Pancreas (tissue), 10 donors: ENCODE measurements at regions not wholly inside any gene's neighbourhood (a gene's known extent, or its start where the extent isn't known, plus 50 kb on each side); places are given as distances from the start of the nearest gene placed in this dataset.

Experiments
- ATAC-seq, 4 donors: fragments of 200-7000 bp; cut with Tn5 transposase; one replicate each; pipeline versions ENCODE4 v1.8.0 to v1.9.1; 2020; ENCODE audit warnings: mild to moderate bottlenecking in 4 of 4, moderate library complexity in 4 of 4
- DNase-seq, 6 donors: peaks; one replicate each; pipeline ENCODE4 v3.0.0-alpha.2; 2020
- FAIRE-seq: peaks from 2 replicates; lab custom pipeline; 2012; peaks lifted over from hg19 to GRCh38; lab: Jason Lieb, UNC
- H3K27ac ChIP-seq, 4 donors: fragments of 200-600 bp; sonication (generic); 1 replicate in 3 of 4; 2 replicates in 1 of 4; pipeline versions ENCODE4 v1.5.0 to v1.8.0; 2020
- H3K27me3 ChIP-seq, 4 donors: fragments of 200-600 bp; one replicate each; pipeline ENCODE4 v1.8.0; 2021
- H3K36me3 ChIP-seq, 3 donors: fragments of 200-600 bp; sonication (generic) in 1 of 3; one replicate each; pipeline versions ENCODE4 v1.5.0 to v1.8.0; 2020 to 2021
- H3K4me1 ChIP-seq, 3 donors: fragments of 200-600 bp; one replicate each; pipeline ENCODE4 v1.8.0; 2021
- H3K4me3 ChIP-seq, 4 donors: fragments of 200-600 bp; sonication (generic) in 2 of 4; one replicate each; pipeline versions ENCODE4 v1.5.0 to v1.8.0; 2020 to 2021
- H3K9me3 ChIP-seq, 4 donors: fragments of 200-600 bp; one replicate each; pipeline ENCODE4 v1.8.0; 2021
- WGBS, 2 donors: extraction: QIAGEN DNeasy Blood & Tissue Kit; methylation state at CpG; one replicate each; pipeline ENCODE4 v1.1.7; 2013; 5-methylcytosine and 5-hydroxymethylcytosine counted together
- intact Hi-C, 3 donors: fragments of 100-400 bp; cut with DNase I; formaldehyde crosslinking; loops; one replicate each; pipeline versions ENCODE4 v1.11.1 to v1.14.2; 2022
- TF ChIP-seq, protein P1 (sequence below), 4 donors: fragments of 200-600 bp; sonication (generic) in 3 of 4; IDR thresholded peaks; one replicate each; pipeline versions ENCODE4 v1.5.0 to v1.8.0; 2021; ENCODE audit warnings: antibody characterized with exemption in 4 of 4
- donor health status: healthy with polysubstance abuse.
- donor health status: DM: no; HTN: no; CAD: no; lungs with moderate emphysema.
- donor health status: DM: no; HTN: no; CAD: no.
- donor health status: control.
- donor health status: control.
- donor health status: Bipolar disorder and iron deficiency.
- donor health status: DM: yes; HTN: yes; CAD: no.
- donor health status: DM: no; HTN: no; CAD: no.
- donor health status: DM: no; HTN: no; CAD: no.
- donor health status: DM: yes; HTN: yes; CAD: no.

DNA sequence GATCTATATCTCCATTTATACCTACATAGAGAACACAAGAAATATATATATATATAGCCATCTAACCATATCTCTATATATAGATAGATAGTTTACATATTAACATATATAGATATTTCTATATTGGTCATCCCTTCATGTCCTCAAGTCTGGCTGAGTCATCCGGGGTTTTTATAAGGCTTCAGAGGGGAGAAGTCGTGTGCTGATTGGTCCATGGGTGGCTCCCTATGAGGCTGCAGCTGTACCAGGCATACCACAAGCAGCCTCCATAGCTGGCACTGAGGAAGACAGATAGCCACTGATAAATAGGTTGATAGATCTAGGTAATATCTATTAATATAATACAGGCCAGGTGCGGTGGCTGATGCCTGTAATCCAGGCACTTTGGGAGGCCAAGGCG is 618.3 kb upstream of the SETBP1 start:
- WGBS, 2 donors: 91 to 95% methylated on average over 4 of the region's 4 CpGs
- Histone ChIP-seq H3K4me3 (no peak overlapping the region), H3K9me3 (no peaks in the 10 kb centered on the region), H3K27ac (no peak overlapping the region), H3K4me1 (no peaks in the 10 kb centered on the region), H3K36me3 (no peaks in the 10 kb centered on the region), H3K27me3 (no peaks in the 10 kb centered on the region)
- intact Hi-C loops: no loop called here
- ATAC-seq (no peak), FAIRE-seq (no peak), DNase-seq (no peak)
- TF ChIP-seq, protein P1, sequence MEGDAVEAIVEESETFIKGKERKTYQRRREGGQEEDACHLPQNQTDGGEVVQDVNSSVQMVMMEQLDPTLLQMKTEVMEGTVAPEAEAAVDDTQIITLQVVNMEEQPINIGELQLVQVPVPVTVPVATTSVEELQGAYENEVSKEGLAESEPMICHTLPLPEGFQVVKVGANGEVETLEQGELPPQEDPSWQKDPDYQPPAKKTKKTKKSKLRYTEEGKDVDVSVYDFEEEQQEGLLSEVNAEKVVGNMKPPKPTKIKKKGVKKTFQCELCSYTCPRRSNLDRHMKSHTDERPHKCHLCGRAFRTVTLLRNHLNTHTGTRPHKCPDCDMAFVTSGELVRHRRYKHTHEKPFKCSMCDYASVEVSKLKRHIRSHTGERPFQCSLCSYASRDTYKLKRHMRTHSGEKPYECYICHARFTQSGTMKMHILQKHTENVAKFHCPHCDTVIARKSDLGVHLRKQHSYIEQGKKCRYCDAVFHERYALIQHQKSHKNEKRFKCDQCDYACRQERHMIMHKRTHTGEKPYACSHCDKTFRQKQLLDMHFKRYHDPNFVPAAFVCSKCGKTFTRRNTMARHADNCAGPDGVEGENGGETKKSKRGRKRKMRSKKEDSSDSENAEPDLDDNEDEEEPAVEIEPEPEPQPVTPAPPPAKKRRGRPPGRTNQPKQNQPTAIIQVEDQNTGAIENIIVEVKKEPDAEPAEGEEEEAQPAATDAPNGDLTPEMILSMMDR (IDR thresholded peaks at IDR 0.05): no peak

DNA sequence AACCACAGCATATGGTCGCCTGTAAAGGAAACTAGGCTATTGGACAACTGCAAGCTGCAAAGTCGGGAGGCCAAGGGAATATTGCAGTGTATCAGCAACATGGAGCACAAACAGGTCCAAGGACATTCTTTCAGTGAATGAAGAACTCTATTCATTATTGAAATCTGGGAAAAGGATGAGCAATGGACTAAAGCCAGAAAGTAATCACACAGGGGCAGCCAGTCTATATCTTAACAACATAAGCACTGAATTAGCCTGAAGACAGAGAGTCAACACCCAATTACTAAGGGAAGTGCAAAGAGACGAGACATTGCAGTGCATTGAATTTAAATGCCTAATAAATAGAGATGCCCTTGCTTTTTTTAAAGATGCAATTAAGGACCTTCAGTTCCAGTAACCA is 615.5 kb upstream of the SETBP1 start:
- Histone ChIP-seq H3K9me3 (no peaks in the 10 kb centered on the region), H3K27ac (no peak overlapping the region), H3K4me3 (no peak overlapping the region), H3K4me1 (no peaks in the 10 kb centered on the region), H3K27me3 (no peaks in the 10 kb centered on the region), H3K36me3 (no peaks in the 10 kb centered on the region)
- WGBS, 2 donors: 76% methylated on average over 3 of the region's 3 CpGs
- DNase-seq: no peak
- no peak for ATAC-seq
- FAIRE-seq: no peak
- intact Hi-C loops: no loop called here
- TF ChIP-seq, protein P1 (IDR thresholded peaks at IDR 0.05): no peak

DNA sequence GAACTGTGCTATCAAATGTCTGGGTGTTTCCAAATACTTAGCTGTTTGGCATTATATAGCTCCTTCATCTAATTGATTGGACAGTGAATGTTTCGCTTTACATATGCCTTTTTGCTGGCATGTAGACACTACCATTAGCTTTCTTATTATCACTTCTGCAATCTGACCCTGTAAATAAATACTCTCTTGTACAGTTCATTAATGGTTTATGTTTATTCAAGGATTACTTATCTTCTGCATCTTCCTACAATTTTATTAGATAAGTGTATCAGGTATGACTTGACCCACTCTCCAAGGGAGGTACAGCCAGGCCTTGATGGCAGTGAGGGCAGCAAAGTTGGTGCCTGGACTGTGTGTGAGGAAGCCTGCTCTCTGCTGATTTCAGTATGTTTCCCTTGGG is 614.1 kb upstream of the SETBP1 start:
- no peak overlapping the region for H3K27ac ChIP-seq
- FAIRE-seq (no peak), DNase-seq (no peak), ATAC-seq (no peak)
- H3K4me3 ChIP-seq: no peak overlapping the region
- TF ChIP-seq, protein P1 (IDR thresholded peaks at IDR 0.05): no peak
- WGBS, 2 donors: 96 to 100% methylated on average over 1 of the region's 1 CpG
- intact Hi-C loops: no loop called here
- H3K27me3 ChIP-seq: no peaks in the 10 kb centered on the region
- H3K36me3 ChIP-seq: no peaks in the 10 kb centered on the region
- H3K9me3 ChIP-seq: no peaks in the 10 kb centered on the region
- no peaks in the 10 kb centered on the region for H3K4me1 ChIP-seq

DNA sequence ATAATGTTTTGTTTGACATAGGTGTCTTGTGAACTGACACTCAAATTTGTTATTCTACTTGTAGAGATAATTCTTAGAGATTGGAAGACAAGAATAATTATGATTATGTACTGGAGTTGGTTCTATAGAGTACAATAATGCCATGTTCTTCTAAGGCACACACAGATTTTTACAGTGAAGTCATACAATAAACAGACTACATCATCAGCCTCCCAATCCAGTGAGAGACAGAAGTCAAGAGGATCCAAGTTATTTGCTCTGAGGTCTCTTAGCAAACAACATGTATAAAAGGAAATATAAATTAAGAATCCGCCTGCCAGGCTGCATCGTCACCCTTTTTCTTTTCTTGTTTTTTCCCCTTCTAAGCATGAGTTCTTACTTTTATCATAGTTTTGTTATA is 613.5 kb upstream of the SETBP1 start:
- WGBS, 2 donors: 92 to 100% methylated on average over 2 of the region's 2 CpGs
- no peak overlapping the region for H3K4me3 ChIP-seq
- DNase-seq (no peak), ATAC-seq (no peak), FAIRE-seq (no peak)
- H3K27ac ChIP-seq: no peak overlapping the region
- no peaks in the 10 kb centered on the region for H3K36me3 ChIP-seq
- intact Hi-C loops: no loop called here
- no peaks in the 10 kb centered on the region for H3K9me3 ChIP-seq
- no peaks in the 10 kb centered on the region for H3K4me1 ChIP-seq
- H3K27me3 ChIP-seq: no peaks in the 10 kb centered on the region
- TF ChIP-seq, protein P1 (IDR thresholded peaks at IDR 0.05): no peak

DNA sequence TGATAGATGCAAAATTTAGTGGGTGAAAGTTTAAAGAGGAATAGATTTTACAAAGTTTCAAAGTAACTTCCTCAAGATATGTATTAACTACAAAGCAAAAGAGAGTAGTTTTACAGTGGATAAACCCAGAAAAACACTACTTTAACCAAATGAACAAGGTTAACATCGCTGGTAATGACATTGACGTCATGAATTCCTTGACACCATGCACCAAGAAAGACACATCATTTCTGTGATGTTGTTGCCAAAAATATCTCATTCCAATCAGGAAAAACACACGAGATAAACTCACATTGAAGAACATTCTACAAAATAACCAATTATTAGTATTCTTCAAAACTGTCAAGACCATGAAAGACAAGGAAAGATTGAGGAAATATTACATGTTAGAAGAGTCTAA is 605.6 kb upstream of the SETBP1 start:
- no peak for DNase-seq
- Histone ChIP-seq H3K27ac (no peak overlapping the region), H3K9me3 (no peaks in the 10 kb centered on the region), H3K4me1 (no peaks in the 10 kb centered on the region), H3K36me3 (no peaks in the 10 kb centered on the region), H3K4me3 (no peak overlapping the region), H3K27me3 (no peaks in the 10 kb centered on the region)
- intact Hi-C loops: no loop called here
- ATAC-seq: no peak
- FAIRE-seq: no peak
- TF ChIP-seq, protein P1 (IDR thresholded peaks at IDR 0.05): no peak
- WGBS, 2 donors: 60 to 68% methylated on average over 3 of the region's 3 CpGs
